B cell (primary cell): ENCODE measurements at regions not wholly inside any gene's neighbourhood (a gene's known extent, or its start where the extent isn't known, plus 50 kb on each side); places are given as distances from the start of the nearest gene placed in this dataset.

ENCODE experiments used
- ATAC-seq: fragments of 200-7000 bp; cut with Tn5 transposase; one replicate; pipeline ENCODE4 v1.10.0; 2021; ENCODE audit warnings: low read depth, mild to moderate bottlenecking, moderate number of reproducible peaks, moderate library complexity
- CTCF ChIA-PET: fragments of 350-600 bp; sonication (Branson Sonifier 250); formaldehyde crosslinking; loops from one replicate; lab custom pipeline; 2021; ENCODE audit warnings: antibody characterized with exemption, inconsistent platforms; lab: Charles Lee
- POLR2A ChIA-PET: fragments of 350-600 bp; sonication (Branson Sonifier 250); formaldehyde crosslinking; loops from one replicate; lab custom pipeline; 2021; ENCODE audit warnings: antibody characterized with exemption; lab: Charles Lee
- DNase-seq: peaks from one replicate; pipeline ENCODE4 v3.0.0; 2013
- H2AFZ ChIP-seq: 2 replicates; pipeline ENCODE4 v1.6.1; 2012; ENCODE audit warnings: mild to moderate bottlenecking, low read depth, low read length; ENCODE audit not compliant: insufficient read depth, poor library complexity, severe bottlenecking
- H3K27ac ChIP-seq, 2 donors: 1 replicate in 1 of 2; 2 replicates in 1 of 2; pipeline ENCODE4 v1.5.1; 2012 to 2013; ENCODE audit warnings: low read length in 2 of 2, mild to moderate bottlenecking in 2 of 2, moderate library complexity in 1 of 2
- H3K27me3 ChIP-seq, 4 experiments: fragments of 200-600 bp in 1 of 4; sonication (generic) in 1 of 4; replicated peaks in 1 of 4; 1 replicate in 2 of 4; 2 replicates in 2 of 4; pipeline versions ENCODE4 v1.6.1 to v1.7.0; 2013 to 2016; ENCODE audit warnings: low read length in 3 of 4, mild to moderate bottlenecking in 2 of 4, mixed read lengths in 1 of 4, moderate library complexity in 1 of 4; ENCODE audit not compliant: insufficient read depth in 4 of 4, control insufficient read depth in 3 of 4; ENCODE audit errors: control extremely low read depth in 1 of 4
- H3K36me3 ChIP-seq, 2 experiments: replicated peaks in 1 of 2; 1 replicate in 1 of 2; 2 replicates in 1 of 2; pipeline versions ENCODE4 v1.6.1 to v1.7.1; 2013; ENCODE audit warnings: low read length in 1 of 2; ENCODE audit not compliant: insufficient read depth in 2 of 2, control insufficient read depth in 1 of 2; ENCODE audit errors: control extremely low read depth in 1 of 2, extremely low read depth in 1 of 2
- H3K4me1 ChIP-seq, 2 donors: fragments of 200-600 bp in 1 of 2; sonication (generic) in 1 of 2; 1 replicate in 1 of 2; 2 replicates in 1 of 2; pipeline versions ENCODE4 v1.5.1 to v1.6.1; 2013 to 2017; ENCODE audit warnings: low read length in 2 of 2; ENCODE audit not compliant: control insufficient read depth in 2 of 2, insufficient read depth in 2 of 2
- H3K4me2 ChIP-seq: replicated peaks from 2 replicates; pipeline ENCODE3; 2012; ENCODE audit warnings: mild to moderate bottlenecking, low read depth, low read length; ENCODE audit not compliant: poor library complexity, severe bottlenecking
- H3K4me3 ChIP-seq, 5 experiments: fragments of 200-600 bp in 1 of 5; sonication (generic) in 1 of 5; 1 replicate in 3 of 5; 2 replicates in 2 of 5; pipeline versions ENCODE4 v1.5.1 to v1.7.0; 2011 to 2016; ENCODE audit warnings: low read length in 4 of 5, mild to moderate bottlenecking in 4 of 5, low read depth in 2 of 5, control low read depth in 1 of 5, moderate library complexity in 1 of 5; ENCODE audit not compliant: insufficient read depth in 1 of 5; ENCODE audit errors: control extremely low read depth in 1 of 5, extremely low read depth in 1 of 5
- H3K79me2 ChIP-seq: fragments of 200-600 bp; sonication (generic); one replicate; pipeline ENCODE4 v1.6.0; 2016; ENCODE audit warnings: low read length; ENCODE audit not compliant: control insufficient read depth, insufficient read depth
- H3K9ac ChIP-seq: fragments of 200-600 bp; sonication (generic); 2 replicates; pipeline ENCODE4 v1.6.1; 2017; ENCODE audit warnings: mild to moderate bottlenecking, low read length, moderate library complexity
- H3K9me3 ChIP-seq, 3 donors: one replicate each; pipeline versions ENCODE4 v1.6.1 to v1.7.1; 2013; ENCODE audit warnings: low read length in 2 of 3; ENCODE audit not compliant: control insufficient read depth in 2 of 3, insufficient read depth in 1 of 3; ENCODE audit errors: control extremely low read depth in 1 of 3
- H4K20me1 ChIP-seq: 2 replicates; pipeline ENCODE4 v1.6.0; 2012; ENCODE audit warnings: mild to moderate bottlenecking, low read length; ENCODE audit not compliant: insufficient read depth, control insufficient read depth, poor library complexity, severe bottlenecking
- H3K27ac Mint-ChIP-seq: one replicate; pipeline ENCODE4 v1.8.0; 2021; ENCODE audit warnings: mixed read lengths
- H3K27me3 Mint-ChIP-seq: one replicate; pipeline ENCODE4 v1.8.0; 2021; ENCODE audit warnings: mixed read lengths
- H3K4me1 Mint-ChIP-seq: one replicate; pipeline ENCODE4 v1.8.0; 2021; ENCODE audit warnings: mixed read lengths
- H3K4me3 Mint-ChIP-seq: one replicate; pipeline ENCODE4 v1.8.0; 2021; ENCODE audit warnings: mixed read lengths
- H3K9me3 Mint-ChIP-seq: one replicate; pipeline ENCODE4 v1.8.0; 2022; ENCODE audit warnings: mixed read lengths; ENCODE audit not compliant: insufficient read depth
- CTCF ChIP-seq: fragments of 200-600 bp; IDR thresholded peaks from one replicate; pipeline ENCODE4 v1.8.0; 2022; ENCODE audit warnings: antibody characterized with exemption, mild to moderate bottlenecking
- EZH2 ChIP-seq: IDR thresholded peaks from 2 replicates; pipeline ENCODE4 v1.6.1; 2012; ENCODE audit warnings: borderline replicate concordance, low read depth, mild to moderate bottlenecking, moderate library complexity, low read length; ENCODE audit not compliant: insufficient read depth, poor library complexity, severe bottlenecking
- WGBS: methylation state at CpG from one replicate; pipeline ENCODE4 v1.1.5; 2013; ENCODE audit warnings: missing lambda C conversion rate; ENCODE audit not compliant: insufficient coverage; 5-methylcytosine and 5-hydroxymethylcytosine counted together
- intact Hi-C: fragments of 100-400 bp; cut with micrococcal nuclease; formaldehyde crosslinking; loops from one replicate; pipeline ENCODE4 v1.10.0; 2022

- no peak for TF ChIP-seq EZH2
- no peak for TF ChIP-seq CTCF
- H3K27me3 ChIP-seq, result no peaks in the 10 kb centered on the region
- intact Hi-C loops, result no loop called here
- H3K79me2 ChIP-seq, result no peaks in the 10 kb centered on the region
- ChIA-PET POLR2A (no interaction called here), CTCF (interaction anchor here (0.5 to 1.7 kb wide), 2 partner anchors 13 to 275 kb away, joined by 4 read pairs; no protein-coding TSS in a partner anchor)
- H2AFZ ChIP-seq, result no peak overlapping the region
- no peaks in the 10 kb centered on the region for H4K20me1 ChIP-seq
- DNase-seq, result no peak
- ATAC-seq, result no peak
- H3K4me1 Mint-ChIP-seq, result no peaks in the 10 kb centered on the region
- H3K27me3 Mint-ChIP-seq, result no peaks in the 10 kb centered on the region
- peaks cover 0 to 4% (median 0%) of the 10 kb centered on the region in 3 donors for H3K9me3 ChIP-seq
- no peak overlapping the region for H3K27ac Mint-ChIP-seq
- no peak overlapping the region for H3K27ac ChIP-seq
- H3K36me3 ChIP-seq, result no peaks in the 10 kb centered on the region
- no peak overlapping the region for H3K9ac ChIP-seq
- H3K4me1 ChIP-seq, result no peaks in the 10 kb centered on the region
- H3K4me2 ChIP-seq, result no peak overlapping the region
- no peak overlapping the region for H3K4me3 Mint-ChIP-seq
- 84% methylated on average over 13 of the region's 15 CpGs for WGBS
- no peaks in the 10 kb centered on the region for H3K9me3 Mint-ChIP-seq
- no peak overlapping the region for H3K4me3 ChIP-seq
These were observed 68.0 kb downstream of the RMI2 start for GRCh38 chr16:11412965-11413887.

- no peak for DNase-seq
- Mint-ChIP-seq H3K4me3 (no peak overlapping the region), H3K9me3 (no peaks in the 10 kb centered on the region), H3K27ac (no peak overlapping the region), H3K4me1 (no peaks in the 10 kb centered on the region), H3K27me3 (no peaks in the 10 kb centered on the region)
- peaks cover 0 to 9% (median 0%) of the 10 kb centered on the region in 3 donors for H3K9me3 ChIP-seq
- H3K4me3 ChIP-seq, result no peak overlapping the region
- ChIA-PET POLR2A (no interaction called here), CTCF (interaction anchor here (0.5 to 0.6 kb wide), 2 partner anchors 16 to 275 kb away, joined by 3 to 4 read pairs; no protein-coding TSS in a partner anchor)
- H3K4me2 ChIP-seq, result no peak overlapping the region
- no peaks in the 10 kb centered on the region for H3K36me3 ChIP-seq
- no peak overlapping the region for H3K9ac ChIP-seq
- H3K79me2 ChIP-seq, result no peaks in the 10 kb centered on the region
- no peak overlapping the region for H2AFZ ChIP-seq
- H3K27ac ChIP-seq, result no peak overlapping the region
- TF ChIP-seq EZH2 (no peak), CTCF (no peak)
- no peaks in the 10 kb centered on the region for H3K4me1 ChIP-seq
- 95% methylated on average over 9 of the region's 11 CpGs for WGBS
- no peaks in the 10 kb centered on the region for H3K27me3 ChIP-seq
- no peak for ATAC-seq
- no peaks in the 10 kb centered on the region for H4K20me1 ChIP-seq
- intact Hi-C loops, result no loop called here
These were observed 68.8 kb downstream of the RMI2 start for GRCh38 chr16:11413907-11414595.
